Thoracic aorta (tissue), 2 donors: ENCODE measurements at regions not wholly inside any gene's neighbourhood (a gene's known extent, or its start where the extent isn't known, plus 50 kb on each side); places are given as distances from the start of the nearest gene placed in this dataset.

Experiments
- ATAC-seq: fragments of 150-250 bp; one replicate; pipeline ENCODE4 v1.8.0; 2017; ENCODE audit warnings: low read depth; ENCODE audit not compliant: insufficient number of reproducible peaks, low FRiP score
- DNase-seq: peaks from one replicate; pipeline ENCODE4 v3.0.0-alpha.2; 2020; ENCODE audit warnings: low spot score
- H3K27ac ChIP-seq, 2 donors: fragments of 200-600 bp; sonication (generic); 1 replicate in 1 of 2; 2 replicates in 1 of 2; pipeline ENCODE4 v1.5.1; 2016; ENCODE audit warnings: mild to moderate bottlenecking in 2 of 2, moderate library complexity in 2 of 2
- H3K27me3 ChIP-seq: fragments of 200-600 bp; sonication (generic); replicated peaks from 2 replicates; pipeline ENCODE4 v1.6.0; 2016; ENCODE audit warnings: mild to moderate bottlenecking; ENCODE audit not compliant: insufficient read depth
- H3K36me3 ChIP-seq: fragments of 200-600 bp; sonication (generic); one replicate; pipeline ENCODE4 v1.5.1; 2016
- H3K4me1 ChIP-seq, 2 donors: fragments of 200-600 bp; sonication (generic); 1 replicate in 1 of 2; 2 replicates in 1 of 2; pipeline versions ENCODE4 v1.5.1 to v1.6.0; 2016; ENCODE audit warnings: low read depth in 2 of 2, mild to moderate bottlenecking in 1 of 2; ENCODE audit not compliant: control insufficient read depth in 1 of 2
- H3K4me3 ChIP-seq: fragments of 200-600 bp; sonication (generic); 2 replicates; pipeline ENCODE4 v1.5.1; 2016; ENCODE audit warnings: mild to moderate bottlenecking
- H3K9me3 ChIP-seq: fragments of 200-600 bp; sonication (generic); 2 replicates; pipeline ENCODE4 v1.5.1; 2016
- TF ChIP-seq, protein P1 (sequence below): fragments of 200-600 bp; sonication (generic); IDR thresholded peaks from one replicate; pipeline ENCODE4 v1.5.1; 2019; ENCODE audit warnings: antibody characterized with exemption

DNA sequence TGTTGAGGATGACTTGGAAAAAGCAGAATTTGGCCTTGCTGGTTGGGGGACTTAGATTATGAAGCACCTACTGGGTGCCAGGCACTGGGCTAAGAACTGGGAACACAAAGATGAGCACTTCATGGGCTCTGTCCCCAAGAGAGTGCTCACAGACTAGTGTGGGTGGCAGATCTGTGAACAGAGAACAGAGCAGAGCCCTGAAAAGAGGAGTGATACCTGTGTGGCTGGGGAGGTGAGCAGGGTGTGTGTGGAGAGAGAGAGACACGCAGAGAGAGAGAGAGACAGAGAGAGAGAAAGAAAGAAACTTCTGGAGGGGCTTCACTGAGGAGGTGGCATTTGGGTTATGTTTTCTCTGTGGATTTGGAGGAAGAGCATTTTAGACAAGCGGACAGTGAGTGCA is 61.1 kb upstream of the PPP2R5A start:
- ATAC-seq (no peak), DNase-seq (no peak)
- TF ChIP-seq, protein P1, sequence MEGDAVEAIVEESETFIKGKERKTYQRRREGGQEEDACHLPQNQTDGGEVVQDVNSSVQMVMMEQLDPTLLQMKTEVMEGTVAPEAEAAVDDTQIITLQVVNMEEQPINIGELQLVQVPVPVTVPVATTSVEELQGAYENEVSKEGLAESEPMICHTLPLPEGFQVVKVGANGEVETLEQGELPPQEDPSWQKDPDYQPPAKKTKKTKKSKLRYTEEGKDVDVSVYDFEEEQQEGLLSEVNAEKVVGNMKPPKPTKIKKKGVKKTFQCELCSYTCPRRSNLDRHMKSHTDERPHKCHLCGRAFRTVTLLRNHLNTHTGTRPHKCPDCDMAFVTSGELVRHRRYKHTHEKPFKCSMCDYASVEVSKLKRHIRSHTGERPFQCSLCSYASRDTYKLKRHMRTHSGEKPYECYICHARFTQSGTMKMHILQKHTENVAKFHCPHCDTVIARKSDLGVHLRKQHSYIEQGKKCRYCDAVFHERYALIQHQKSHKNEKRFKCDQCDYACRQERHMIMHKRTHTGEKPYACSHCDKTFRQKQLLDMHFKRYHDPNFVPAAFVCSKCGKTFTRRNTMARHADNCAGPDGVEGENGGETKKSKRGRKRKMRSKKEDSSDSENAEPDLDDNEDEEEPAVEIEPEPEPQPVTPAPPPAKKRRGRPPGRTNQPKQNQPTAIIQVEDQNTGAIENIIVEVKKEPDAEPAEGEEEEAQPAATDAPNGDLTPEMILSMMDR: no peak
- Histone ChIP-seq H3K36me3 (no peaks in the 10 kb centered on the region), H3K27me3 (no peaks in the 10 kb centered on the region), H3K9me3 (no peaks in the 10 kb centered on the region), H3K27ac (no peak overlapping the region), H3K4me3 (no peak overlapping the region), H3K4me1 (no peaks in the 10 kb centered on the region)

DNA sequence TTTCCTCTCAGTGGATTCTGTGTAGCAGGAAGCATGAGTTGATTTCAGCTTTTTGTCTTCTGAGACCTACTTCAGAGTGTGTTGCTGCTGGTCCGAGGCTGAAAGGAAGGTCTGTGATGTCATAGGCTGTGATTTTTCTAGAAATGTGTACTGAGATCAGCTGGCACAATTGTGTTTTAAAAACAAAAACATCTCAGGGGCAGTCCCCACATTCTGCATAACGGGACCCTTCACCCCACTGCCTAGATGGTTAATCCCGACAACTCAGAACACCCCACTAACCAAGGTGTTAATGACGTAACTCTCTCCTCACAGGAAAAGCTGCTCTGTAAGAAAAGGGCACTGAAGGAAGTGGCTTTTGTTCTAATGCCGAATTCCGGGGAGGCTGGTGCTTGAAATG is 59.8 kb upstream of the PPP2R5A start:
- H3K27ac ChIP-seq: no peak overlapping the region
- no peak for ATAC-seq
- TF ChIP-seq, protein P1: no peak

DNA sequence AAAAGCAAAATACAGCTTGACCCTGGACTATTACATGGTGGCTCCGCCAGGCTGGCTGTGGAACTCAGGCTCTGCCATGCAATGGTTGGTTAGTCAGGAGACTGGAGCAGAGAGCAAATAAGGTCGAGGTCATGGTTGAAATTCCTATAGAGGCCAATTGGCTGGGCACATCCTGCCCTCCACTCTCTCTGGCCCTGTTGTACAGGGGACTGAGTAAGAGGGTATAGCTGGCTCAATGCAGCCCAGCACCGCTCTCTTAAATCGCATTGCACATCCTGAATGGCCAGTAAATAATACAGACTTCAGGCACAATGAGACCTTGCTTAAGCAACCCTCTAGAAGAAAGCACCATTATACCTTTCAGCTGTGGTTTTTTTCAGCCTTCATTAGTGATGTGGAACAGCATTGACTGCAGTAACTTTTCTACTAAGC is 59.3 kb upstream of the PPP2R5A start:
- TF ChIP-seq, protein P1: no peak
- Histone ChIP-seq H3K27ac (no peak overlapping the region), H3K36me3 (no peaks in the 10 kb centered on the region), H3K4me3 (no peak overlapping the region), H3K9me3 (no peaks in the 10 kb centered on the region), H3K27me3 (no peaks in the 10 kb centered on the region), H3K4me1 (no peaks in the 10 kb centered on the region)
- DNase-seq (no peak), ATAC-seq (no peak)

More for the DNA sequence above, 59.8 kb upstream of the PPP2R5A start:
- H3K36me3 ChIP-seq: no peaks in the 10 kb centered on the region
- no peaks in the 10 kb centered on the region for H3K27me3 ChIP-seq
- no peak for DNase-seq
- H3K4me1 ChIP-seq: no peaks in the 10 kb centered on the region
- H3K9me3 ChIP-seq: no peaks in the 10 kb centered on the region
- H3K4me3 ChIP-seq: no peak overlapping the region

DNA sequence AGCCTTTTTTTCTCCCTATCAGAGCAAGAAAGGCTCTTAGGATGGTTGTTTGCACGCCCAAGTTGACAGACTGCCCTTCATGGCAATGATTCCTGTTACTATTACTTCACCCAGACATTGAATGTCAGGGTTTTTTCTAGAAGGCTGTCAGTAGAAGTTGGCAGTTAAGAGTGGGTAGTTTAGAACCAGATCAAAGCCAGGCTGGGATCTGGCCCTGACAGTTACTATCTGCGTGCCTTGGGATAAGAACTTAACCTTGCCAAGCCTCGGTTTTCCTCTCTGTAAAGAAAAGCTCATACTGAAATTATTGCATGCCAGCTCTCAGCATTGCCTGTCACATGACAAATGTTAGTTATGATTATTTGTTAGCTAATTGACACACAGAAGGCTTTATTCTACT is 58.7 kb upstream of the PPP2R5A start:
- H3K27me3 ChIP-seq: no peaks in the 10 kb centered on the region
- no peak for ATAC-seq

DNA sequence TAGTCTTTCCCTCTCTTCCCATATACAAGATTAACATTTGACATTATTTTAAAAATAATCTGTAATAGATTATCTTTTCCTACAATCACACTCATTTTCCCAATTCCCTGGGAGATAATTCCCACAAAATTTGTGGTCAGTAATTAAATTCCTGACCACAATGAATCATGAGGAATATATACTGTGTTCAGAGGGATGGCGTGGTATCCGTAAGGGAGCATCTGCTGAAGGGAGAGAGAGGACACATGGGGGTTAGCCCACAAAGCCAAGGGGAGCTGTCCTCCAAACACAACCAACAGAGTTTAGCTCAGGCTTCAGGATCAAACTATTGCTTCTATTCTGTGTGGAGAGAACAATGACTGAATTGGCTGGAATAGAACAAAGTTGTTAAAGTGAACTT is 57.1 kb upstream of the PPP2R5A start:
- Histone ChIP-seq H3K9me3 (no peaks in the 10 kb centered on the region), H3K27ac (no peak overlapping the region), H3K36me3 (no peaks in the 10 kb centered on the region), H3K27me3 (no peaks in the 10 kb centered on the region), H3K4me3 (no peak overlapping the region), H3K4me1 (no peaks in the 10 kb centered on the region)
- ATAC-seq: no peak
- no peak for DNase-seq
- TF ChIP-seq, protein P1: no peak

More for the DNA sequence above, 58.7 kb upstream of the PPP2R5A start:
- Histone ChIP-seq H3K4me3 (no peak overlapping the region), H3K27ac (no peak overlapping the region), H3K36me3 (no peaks in the 10 kb centered on the region), H3K9me3 (no peaks in the 10 kb centered on the region), H3K4me1 (no peaks in the 10 kb centered on the region)
- no peak for DNase-seq
- TF ChIP-seq, protein P1: no peak
